HG03108 (cell line): ENCODE measurements at regions not wholly inside any gene's neighbourhood (a gene's known extent, or its start where the extent isn't known, plus 50 kb on each side); places are given as distances from the start of the nearest gene placed in this dataset.
"Not testable (repeated sequence)": the region's sequence is repeated elsewhere in the genome, so short reads cannot be mapped to it uniquely, and the experiment has no call there.

ENCODE experiments used
- ATAC-seq: cut with Tn5 transposase; IDR thresholded peaks from one replicate; pipeline ENCODE4 v1.9.1; 2021; ENCODE audit warnings: moderate library complexity; ENCODE audit not compliant: unreplicated experiment

DNA sequence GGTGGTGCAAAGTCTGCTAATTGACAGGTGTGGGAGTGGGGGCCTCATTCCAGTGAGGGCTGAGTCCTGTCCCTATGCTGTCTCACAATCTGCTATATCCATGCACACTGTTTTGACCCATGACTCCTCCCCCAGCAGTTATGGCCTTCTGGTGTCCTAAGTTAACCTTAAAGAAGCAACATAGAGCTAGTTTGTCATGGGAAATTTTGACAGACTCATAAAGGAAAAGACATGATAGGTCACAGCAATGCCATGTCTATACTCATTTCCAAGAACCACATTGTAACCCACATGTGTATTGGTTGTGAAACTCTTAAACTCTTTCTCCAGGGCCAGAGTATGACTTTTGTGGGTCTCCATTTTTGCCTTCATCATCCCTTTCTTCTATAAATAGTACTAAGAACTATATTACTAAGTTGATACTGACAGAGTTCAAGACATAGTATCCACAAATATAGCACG, 78.2 kb upstream of the SLC1A4 start:
- ATAC-seq: no peak

DNA sequence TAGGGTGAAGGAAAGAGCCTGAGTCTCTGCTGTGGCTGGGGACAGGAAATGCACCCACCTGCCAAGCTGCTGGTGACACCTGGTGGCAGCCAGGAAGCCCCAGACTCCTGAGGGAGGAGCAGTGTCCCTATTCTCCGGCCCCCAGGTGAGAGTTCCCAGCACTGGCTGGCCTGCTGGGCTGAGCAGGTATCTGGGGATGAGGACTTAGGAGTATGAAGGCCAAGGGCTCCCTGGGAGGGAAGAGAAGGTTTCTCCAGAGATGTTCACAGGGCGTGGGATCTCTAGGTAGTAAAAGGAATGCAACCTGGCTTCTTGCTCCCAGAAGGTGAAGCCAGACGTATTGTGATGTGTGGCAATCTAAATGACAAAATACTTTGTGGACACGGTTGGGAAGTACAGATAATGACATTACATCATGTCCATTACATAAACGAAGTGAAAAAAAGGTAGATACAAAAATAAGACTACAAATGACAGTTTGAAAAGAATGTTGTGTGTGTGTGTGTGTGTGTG, 75.8 kb upstream of the SLC1A4 start:
- no peak for ATAC-seq

DNA sequence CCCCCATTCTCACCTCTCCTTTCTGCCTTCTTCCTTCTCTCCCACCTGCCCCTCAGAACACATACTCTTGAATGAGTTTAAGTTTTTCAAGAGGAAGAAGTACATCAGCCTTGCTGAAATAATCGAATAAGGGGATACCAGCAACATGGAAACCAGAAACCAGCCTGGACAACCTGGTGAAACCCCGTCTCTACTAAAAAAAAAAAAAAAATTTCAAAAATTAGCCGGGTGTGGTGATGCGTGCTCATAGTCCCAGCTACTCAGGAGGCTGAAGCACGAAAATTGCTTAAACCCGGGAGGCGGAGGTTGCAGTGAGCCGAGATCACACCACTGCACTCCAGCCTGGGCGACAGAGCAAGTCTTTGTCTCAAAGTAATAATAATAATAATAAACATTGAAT, 75.0 kb upstream of the SLC1A4 start:
- no peak for ATAC-seq

DNA sequence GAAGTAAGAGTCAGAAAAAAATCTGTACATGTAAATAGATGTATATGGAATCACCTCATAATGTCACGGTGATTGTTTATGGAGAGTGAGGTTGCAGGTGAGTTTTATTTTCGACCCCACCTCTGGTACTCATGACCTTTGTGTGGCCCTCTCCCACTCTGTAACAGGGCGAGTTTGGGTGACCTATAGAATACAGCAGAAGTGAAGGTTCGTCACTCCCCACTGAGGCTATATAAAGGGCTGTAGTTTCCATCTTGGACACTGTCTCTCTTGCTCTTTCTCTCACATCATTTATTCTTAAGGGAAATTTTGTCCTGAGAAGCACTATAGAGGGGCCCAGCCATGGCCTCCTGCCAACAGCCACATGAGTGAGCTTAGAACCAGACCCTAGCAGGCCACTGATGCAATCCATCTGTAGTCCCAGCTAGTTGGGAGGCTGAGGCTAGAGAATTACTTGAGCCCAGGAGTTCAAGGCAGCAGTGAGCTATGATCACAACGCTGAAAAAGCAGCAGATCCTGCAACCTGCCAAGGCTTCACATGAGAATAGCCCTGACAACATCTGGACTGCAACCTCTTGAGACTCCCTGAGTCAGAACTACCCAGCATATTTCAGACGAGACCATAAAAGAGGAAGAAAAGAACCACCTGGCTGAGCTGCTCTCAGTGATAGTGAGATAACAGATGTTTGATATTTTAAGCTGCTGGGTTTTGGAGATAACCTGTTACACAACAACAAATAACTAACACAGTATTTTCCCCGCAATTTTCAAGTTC, 74.3 kb upstream of the SLC1A4 start:
- peak; percentile 49 for ATAC-seq

DNA sequence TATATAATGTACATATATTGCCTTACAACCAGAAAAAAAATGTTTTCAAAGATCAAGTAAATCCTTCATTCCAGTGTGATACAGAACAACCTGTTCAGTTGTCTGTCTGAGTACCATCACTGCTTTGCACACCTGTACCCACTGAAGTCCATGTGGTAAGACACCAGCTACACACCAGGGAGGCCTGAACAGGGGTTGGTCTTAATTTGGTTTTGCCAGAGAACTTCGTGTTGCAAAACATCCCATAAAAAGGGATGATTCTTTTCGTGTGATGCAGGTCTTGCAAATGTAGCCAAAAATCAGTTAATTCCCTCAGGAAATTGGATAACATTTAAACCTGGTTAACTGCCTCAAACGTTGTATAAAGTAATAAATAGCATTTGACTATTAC, 73.7 kb upstream of the SLC1A4 start:
- ATAC-seq: no peak

DNA sequence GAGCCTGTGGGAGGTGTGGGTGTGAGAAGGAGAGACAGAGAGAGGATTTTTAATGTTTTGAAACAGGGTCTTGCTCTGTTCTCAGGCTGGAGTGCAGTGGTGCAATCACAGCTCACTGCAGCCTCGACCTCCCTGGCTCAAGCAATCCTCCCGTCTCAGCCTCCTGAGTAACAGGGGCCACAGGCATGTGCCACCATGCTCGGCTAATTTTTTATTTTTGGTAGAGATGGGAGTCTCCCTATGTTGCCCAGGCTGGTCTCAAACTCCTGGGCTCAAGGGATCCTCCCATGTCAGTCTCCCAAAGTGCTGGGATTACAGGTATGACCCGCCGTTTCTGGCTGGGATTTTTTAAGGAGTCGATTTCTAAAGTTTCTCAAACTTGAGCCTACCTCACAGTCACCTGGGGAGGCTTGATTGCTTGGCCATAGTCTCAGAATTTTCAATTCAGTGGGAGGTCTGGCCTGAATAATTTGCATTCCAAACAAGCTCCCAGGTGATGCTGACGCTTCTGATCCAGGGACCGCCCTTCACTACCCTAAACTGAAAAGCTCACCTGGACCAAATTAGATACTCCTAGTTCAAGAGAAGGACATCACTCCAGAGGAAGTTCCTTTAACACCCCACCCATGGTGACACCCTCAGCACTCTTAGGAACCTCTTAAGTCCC, 70.8 kb upstream of the SLC1A4 start:
- ATAC-seq: no peak

DNA sequence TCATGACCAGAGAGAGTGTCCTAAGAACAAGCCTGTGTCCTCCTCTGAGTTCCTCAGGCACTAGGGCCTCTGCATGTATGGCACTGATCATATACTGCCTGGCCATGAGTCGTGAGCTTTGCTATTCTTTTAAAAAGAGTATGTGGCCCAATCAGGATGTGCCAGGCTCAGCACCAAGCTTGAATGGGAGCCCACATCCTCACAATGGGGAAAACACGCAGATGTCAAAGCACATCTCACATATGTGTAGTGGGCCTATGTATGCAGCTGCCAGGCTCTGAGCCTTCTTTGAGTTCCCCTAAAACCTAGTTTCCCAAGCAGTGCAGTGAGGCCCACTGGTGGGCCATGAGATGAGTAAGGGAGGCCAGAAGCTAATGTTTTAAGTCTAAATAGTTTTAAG, 69.9 kb upstream of the SLC1A4 start:
- ATAC-seq: no peak

DNA sequence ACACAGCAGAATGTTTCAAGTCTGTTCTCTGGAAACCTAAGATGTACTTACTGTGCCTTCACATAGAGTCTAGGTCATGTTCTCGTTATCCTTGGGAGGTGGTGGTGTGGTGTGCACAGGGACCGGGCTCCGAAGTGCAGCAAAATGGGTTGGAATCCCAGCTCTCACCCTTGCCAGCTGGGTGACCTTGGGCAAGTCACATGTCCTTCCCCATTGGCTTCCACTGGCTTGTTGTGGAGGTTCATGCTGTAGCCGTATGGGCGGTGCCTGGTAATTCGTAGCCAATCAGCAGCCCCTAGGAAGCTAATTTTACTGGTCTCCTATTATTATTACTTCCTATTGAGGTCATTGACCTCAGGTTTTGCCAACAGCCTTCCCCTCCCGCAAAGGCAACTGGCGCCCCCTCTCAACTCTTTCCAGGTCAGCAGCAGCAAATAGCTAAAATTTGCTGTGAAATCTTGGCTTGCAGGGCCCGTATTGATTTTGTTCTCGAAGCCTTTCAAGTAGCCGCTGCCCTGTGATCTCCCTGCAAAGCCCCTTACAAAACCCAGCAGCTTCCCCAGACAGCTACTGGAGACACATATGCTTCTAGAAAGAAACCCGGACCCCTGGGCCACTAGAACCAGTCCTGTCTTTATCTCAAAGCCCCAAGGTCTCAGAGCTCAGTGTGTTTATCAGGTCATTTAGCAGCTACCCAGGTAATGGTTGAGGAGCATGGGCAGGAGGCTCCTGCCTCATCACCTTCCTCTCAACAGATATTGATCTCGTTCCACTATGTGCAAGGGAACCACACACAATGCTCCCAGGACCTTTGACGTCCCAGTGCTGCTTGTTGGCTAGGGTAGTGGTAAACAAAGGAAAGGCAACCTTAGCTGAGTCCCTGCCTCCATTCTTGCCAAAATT, 66.5 kb upstream of the SLC1A4 start:
- no peak for ATAC-seq

DNA sequence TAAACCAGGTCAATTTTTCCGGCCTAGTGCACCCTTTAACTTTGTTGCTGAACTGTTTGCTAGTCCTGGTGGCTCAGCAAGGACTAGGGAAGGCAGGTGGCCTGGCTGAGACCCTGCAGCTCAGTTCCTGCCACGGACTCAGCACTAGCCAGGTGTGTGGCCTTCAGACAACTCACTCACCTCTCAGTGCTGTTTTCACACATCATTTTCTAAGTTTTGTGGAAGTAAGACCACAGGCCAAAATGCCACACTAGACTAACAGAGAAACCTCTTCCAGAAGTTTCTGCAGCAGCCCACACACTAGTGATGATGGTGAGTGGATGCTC, 65.9 kb upstream of the SLC1A4 start:
- no peak for ATAC-seq

DNA sequence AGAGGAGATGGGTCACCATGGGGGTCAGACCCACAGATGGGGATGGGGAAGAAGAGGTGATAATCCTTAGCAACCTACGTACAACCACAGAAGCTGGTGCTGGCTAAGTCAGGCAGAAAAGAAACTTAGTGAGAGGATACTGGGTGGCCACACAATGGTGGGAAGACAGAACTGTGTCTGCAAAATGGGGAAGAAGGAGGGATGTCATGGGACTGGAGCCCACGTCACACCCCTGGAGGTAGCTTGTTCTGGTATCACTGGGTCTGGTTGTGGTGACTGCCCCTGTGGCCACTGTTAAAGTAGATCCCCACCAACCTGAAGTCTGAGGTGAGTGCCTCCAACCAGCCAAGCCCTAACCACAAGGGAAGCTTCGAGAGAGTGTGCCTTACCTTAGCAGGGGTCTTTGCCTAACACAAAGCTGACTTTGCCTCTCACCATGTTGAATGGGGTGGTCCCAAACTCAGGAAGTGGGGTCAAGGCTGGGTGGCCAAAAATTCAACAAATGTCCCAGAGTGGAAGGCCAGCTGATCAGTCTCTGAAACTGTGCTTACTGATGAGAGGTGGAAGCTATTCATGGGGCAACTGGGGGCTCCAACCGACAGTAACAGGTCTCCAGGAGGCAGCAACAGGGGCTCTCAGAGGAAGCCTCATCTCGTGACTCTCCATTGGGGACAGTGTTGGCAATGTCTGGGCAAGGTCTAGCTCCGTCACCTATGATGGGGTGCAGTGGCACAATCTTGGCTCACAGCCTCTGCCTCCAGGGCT, 64.8 kb upstream of the SLC1A4 start:
- ATAC-seq: no peak

DNA sequence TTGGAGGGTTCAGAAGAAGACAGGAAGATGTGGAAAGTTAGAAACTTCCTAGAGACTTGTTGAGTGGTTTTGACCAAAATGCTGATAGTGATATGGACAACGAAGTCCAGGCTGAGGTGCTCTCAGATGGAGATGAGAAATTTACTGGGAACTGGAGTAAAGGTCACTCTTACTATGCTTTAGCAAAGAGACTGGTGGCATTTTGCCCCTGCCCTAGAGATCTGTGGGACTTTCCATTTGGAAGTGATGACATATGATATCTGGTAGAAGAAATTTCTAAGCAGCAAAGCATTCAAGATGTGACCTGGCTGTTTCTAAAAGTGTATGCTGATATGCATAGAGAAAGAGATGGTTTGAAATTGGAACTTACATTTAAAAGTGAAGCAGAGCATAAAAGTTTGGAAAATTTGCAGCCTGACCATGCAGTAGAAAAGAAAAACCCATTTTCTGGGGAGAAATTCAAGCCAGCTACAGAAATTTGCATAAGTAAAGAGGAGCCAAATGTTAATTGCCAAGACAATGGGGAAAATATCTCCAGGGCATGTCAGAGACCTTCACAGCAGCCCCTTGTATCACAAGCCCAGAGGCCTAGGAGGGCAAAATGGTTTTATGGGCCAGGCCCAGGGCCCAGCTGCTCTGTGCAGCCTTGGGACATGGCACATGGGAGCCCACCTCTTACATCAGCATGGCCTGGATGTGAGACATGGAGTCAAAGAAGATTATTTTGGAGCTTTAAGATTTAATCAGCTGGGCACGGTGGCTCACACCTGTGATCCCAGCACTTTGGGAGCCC, 63.1 kb upstream of the SLC1A4 start:
- ATAC-seq: not testable (repeated sequence)

DNA sequence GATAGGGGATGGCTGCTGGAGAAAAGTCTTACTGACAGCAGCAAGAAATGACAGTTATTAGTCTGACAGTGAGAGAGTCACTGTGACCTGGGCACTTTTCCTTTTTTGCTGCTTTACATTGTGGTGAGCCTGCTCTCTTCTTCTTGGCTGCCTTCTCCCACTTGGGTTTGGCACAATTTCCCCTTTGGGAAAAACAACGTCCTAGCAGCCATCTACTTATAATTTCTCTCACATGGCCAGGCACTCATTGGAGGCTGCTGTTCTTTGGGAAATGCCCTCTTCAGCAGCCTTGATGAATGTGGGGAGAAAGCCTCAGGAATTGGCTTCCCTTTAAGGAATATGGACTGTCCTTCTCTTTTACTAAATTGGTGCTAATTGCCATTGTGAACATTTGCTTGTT, 60.4 kb upstream of the SLC1A4 start:
- ATAC-seq: no peak

DNA sequence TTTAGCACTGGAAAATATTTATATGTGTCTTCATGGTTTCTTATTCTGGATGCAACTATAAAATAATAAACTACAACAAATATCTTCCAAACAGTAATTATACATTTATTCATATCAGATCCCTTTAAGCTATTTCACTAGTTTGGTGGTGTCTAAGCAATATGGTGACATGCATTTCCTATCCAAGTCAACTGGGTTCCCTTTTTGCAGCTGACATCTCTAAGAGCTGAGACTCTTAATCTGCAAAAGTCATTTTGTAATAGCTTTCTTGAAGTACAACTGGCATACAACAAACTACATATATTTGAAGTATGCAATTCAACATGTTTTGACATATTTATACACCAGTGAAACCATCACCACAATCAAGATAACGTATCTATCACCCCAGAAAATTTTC, 59.9 kb upstream of the SLC1A4 start:
- ATAC-seq: no peak

DNA sequence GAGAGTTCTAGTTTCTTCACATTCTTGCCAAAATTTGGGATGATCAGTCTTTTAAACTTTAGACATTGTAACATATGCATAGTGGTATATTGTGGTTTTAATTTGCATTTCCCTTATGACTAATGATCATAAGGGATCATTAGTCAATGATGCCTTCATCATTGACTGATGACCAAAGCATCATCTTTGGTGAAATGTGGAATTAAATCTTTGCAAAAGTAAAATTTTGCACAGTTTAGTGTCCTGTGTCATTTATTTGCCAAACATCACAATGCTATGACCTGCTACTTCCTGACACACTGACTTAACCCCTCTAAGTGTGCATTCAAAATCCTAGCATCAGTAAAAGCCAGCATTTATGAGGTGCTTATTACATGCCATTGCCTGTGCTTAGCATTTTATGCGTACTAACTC, 58.9 kb upstream of the SLC1A4 start:
- ATAC-seq: no peak

DNA sequence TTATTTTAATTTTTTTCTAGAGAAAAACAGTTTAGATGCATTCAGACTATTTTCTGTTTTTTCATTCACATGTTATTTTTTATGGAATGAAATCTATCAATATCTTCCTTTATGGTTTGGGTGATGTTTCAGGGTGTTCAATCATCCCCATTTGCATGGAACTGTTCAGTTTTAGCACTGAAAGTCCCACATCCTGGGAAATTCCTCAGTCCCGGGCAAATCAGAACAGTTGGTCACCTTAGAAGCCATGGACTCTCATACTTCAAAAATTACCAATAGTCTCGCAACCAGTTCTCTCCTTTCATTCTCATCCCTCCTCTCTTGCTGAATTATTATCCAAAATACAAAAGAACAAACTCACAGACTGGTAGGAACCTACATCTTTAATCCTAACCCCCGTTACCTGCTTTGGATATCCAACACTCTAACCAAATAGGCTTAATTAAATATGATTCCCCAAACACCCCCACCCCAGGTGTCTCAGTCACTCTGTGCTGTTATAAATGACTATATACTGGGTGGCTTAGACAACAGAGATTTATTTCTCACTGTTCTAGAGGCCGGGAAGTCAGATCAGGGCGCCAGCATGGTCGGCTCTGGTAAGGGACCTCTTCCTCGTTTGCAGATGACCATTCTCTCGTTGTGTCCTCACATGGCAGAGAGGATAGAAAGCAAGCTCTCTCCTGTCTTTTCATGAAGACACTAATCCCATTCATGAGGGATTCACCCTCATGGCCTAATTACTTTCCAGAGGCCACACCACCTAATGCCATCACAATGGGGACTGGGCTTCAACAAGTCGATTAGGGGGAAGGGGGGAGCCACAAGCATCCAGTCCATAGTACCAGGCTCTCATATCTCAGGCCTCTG, 57.7 kb upstream of the SLC1A4 start:
- ATAC-seq: no peak

DNA sequence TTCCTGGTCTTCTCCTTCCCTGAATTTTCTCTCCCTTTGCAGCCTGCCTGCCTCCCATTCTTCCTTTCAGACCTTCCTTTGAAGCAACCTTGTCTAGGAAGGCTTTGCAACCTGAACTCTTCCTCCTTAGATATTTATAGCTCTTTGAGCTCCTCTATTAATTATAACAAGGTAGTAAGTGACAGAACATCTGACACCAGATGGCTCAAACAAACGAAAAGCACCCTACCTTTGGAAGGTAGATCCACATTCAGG, 57.2 kb upstream of the SLC1A4 start:
- ATAC-seq: no peak

DNA sequence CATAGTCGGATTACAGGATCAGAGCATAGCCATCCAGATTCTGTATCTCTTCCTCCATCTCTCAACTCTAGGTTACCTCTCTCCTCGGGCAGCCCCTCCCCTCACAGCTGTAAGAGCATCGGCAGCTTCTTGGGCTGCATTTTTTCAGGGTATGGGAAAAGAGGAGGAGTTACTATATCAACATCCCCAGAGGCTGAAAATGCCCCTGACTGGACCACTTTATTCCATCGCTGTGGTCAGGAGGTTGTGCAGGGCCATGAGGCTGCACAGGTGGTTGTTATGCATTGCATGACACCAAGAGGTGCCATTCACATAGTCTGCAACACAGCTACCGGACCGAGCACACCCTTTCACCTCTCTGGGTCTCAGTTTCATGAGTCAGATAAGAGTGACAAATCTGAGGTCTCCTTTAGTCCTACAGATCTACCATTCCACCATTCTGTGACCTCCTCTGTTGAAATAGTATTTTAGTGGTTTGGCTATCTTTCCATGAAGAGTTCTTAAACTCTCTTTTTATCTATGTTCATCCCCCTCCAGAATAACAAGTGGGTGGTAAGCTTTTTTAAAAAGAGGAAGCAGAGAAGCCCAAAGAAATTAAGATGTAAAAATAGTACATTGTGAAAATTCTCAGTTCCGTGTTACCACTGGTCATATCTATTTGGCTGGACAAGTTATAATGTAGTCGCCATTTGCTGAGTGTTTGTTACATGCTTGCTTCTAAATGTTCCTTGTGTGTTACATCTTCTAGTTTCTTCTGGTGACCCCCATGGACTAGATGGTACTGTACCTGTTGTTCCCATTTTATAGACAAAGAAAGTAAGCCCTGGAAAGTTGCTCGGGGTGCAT, 56.6 kb upstream of the SLC1A4 start:
- ATAC-seq: peak; percentile 77

DNA sequence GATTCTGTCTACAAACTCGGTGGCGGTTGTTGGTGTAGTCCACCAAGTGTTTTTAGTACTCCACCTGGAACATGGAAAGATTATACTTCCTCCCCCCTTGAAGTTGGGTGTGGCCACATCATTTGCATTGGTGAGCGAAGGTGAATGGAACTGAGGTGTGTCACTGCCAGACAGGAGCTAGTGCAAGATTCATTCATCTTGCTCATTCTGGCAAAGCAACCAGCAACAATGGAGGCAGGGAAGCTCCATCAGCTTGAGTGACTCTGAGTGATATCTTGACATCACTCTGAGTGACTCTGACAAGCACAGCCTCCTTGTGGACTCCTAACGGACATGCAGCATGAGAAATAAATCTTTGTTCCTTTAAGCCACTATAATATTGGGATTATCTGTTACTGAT, 54.7 kb upstream of the SLC1A4 start:
- ATAC-seq: no peak
